Keratinocyte (primary cell): ENCODE measurements at regions not wholly inside any gene's neighbourhood (a gene's known extent, or its start where the extent isn't known, plus 50 kb on each side); places are given as distances from the start of the nearest gene placed in this dataset.

ENCODE experiments used
- DNase-seq: peaks from one replicate; pipeline ENCODE4 v3.0.0-alpha.2; 2011; ENCODE audit warnings: low read depth, missing footprints, low spot score
- FAIRE-seq: peaks from 2 replicates; lab custom pipeline; 2011; peaks lifted over from hg19 to GRCh38; lab: Jason Lieb, UNC
- H2AFZ ChIP-seq: 2 replicates; pipeline ENCODE4 v1.6.0; 2012; ENCODE audit warnings: low read length, control low read depth, inconsistent platforms; ENCODE audit not compliant: control insufficient read depth
- H3K27ac ChIP-seq: 2 replicates; pipeline ENCODE4 v1.5.1; 2011; ENCODE audit warnings: low read length; ENCODE audit not compliant: control insufficient read depth, insufficient read depth
- H3K27me3 ChIP-seq: 3 replicates; pipeline ENCODE4 v1.6.0; 2011; ENCODE audit warnings: low read length; ENCODE audit not compliant: control insufficient read depth, insufficient read depth; ENCODE audit errors: extremely low read depth
- H3K36me3 ChIP-seq, 2 experiments: 2 replicates in 1 of 2; 3 replicates in 1 of 2; pipeline ENCODE4 v1.5.1; 2011; ENCODE audit warnings: low read length in 2 of 2, mild to moderate bottlenecking in 1 of 2; ENCODE audit not compliant: control insufficient read depth in 2 of 2, insufficient read depth in 2 of 2; ENCODE audit errors: extremely low read depth in 1 of 2
- H3K4me1 ChIP-seq: 3 replicates; pipeline ENCODE4 v1.5.1; 2011; ENCODE audit warnings: low read length; ENCODE audit not compliant: control insufficient read depth, insufficient read depth; ENCODE audit errors: extremely low read depth
- H3K4me2 ChIP-seq: 3 replicates; pipeline ENCODE4 v1.6.0; 2011; ENCODE audit warnings: low read depth, low read length; ENCODE audit not compliant: control insufficient read depth, insufficient read depth; ENCODE audit errors: extremely low read depth
- H3K4me3 ChIP-seq, 3 experiments: fragments of 200-600 bp in 1 of 3; sonication (generic) in 1 of 3; 2 replicates in 2 of 3; 3 replicates in 1 of 3; pipeline ENCODE4 v1.5.1; 2011 to 2016; ENCODE audit warnings: low read length in 3 of 3, mild to moderate bottlenecking in 3 of 3, control low read depth in 2 of 3, inconsistent platforms in 1 of 3, low read depth in 1 of 3, mixed read lengths in 1 of 3, mixed run types in 1 of 3, moderate library complexity in 1 of 3; ENCODE audit not compliant: control insufficient read depth in 2 of 3, insufficient read depth in 2 of 3; ENCODE audit errors: extremely low read depth in 1 of 3
- H3K79me2 ChIP-seq: 2 replicates; pipeline ENCODE4 v1.6.0; 2012; ENCODE audit warnings: low read length; ENCODE audit not compliant: control insufficient read depth, insufficient read depth
- H3K9ac ChIP-seq: 3 replicates; pipeline ENCODE4 v1.6.0; 2011; ENCODE audit warnings: low read length; ENCODE audit not compliant: control insufficient read depth, insufficient read depth; ENCODE audit errors: extremely low read depth
- H3K9me1 ChIP-seq: 3 replicates; pipeline ENCODE4 v1.6.0; 2011; ENCODE audit warnings: low read length; ENCODE audit not compliant: control insufficient read depth, insufficient read depth; ENCODE audit errors: extremely low read depth
- H3K9me3 ChIP-seq: 2 replicates; pipeline ENCODE4 v1.5.1; 2012; ENCODE audit warnings: low read depth, low read length; ENCODE audit not compliant: control insufficient read depth
- H4K20me1 ChIP-seq: 3 replicates; pipeline ENCODE4 v1.6.0; 2011; ENCODE audit warnings: low read length; ENCODE audit not compliant: control insufficient read depth, insufficient read depth; ENCODE audit errors: extremely low read depth
- EZH2 ChIP-seq: IDR thresholded peaks from one replicate; pipeline ENCODE4 v1.6.1; 2012; ENCODE audit warnings: inconsistent platforms, mild to moderate bottlenecking, low read length, moderate library complexity
- dilution Hi-C: fragments of 300-500 bp; cut with MboI; formaldehyde crosslinking; loops from one replicate; pipeline ENCODE4 v1.7.0; 2020; ENCODE audit warnings: low sequenced_read_pairs; ENCODE audit not compliant: extremely low pct_ligation_motif_present
- TF ChIP-seq, protein P1 (sequence below), 3 experiments: IDR thresholded peaks in 1 of 3; conservative IDR thresholded peaks in 1 of 3; optimal IDR thresholded peaks in 1 of 3; 2 replicates in 2 of 3; 3 replicates in 1 of 3; pipeline versions ENCODE3 to v1.5.1; 2011; ENCODE audit warnings: low read length in 3 of 3, mild to moderate bottlenecking in 3 of 3, moderate library complexity in 2 of 3, control low read depth in 1 of 3, inconsistent platforms in 1 of 3; ENCODE audit not compliant: insufficient read depth in 2 of 3; ENCODE audit errors: extremely low read depth in 1 of 3

DNA sequence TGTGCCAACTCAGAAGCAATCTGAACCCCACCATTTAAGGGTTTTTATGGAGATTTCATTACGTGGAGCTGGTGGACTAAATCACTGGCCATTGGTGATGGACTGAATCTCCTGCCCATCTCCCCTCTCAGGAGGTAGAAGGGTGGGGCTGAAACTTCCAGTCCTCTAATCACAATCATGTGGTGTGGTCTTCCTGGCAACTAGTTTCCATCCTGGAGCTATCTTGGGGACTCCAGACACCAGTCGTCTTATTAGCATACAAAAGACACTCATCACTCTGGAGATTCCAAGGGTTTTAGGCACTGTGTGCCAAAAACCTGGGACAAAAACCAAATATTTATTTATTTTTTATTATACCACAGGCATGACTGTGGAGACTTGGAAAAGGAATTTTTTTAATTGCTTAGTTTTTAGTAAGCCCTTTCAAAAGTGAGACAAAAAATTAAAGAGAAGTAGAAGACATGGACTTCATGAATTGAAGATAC, 203.6 kb downstream of the WNT5A start:
- Histone ChIP-seq H3K9me3 (no peaks in the 10 kb centered on the region), H3K27me3 (no peaks in the 10 kb centered on the region), H4K20me1 (no peaks in the 10 kb centered on the region), H3K9ac (no peak overlapping the region), H3K4me3 (no peak overlapping the region), H3K79me2 (no peaks in the 10 kb centered on the region), H3K36me3 (no peaks in the 10 kb centered on the region), H3K27ac (no peak overlapping the region), H3K4me2 (no peak overlapping the region), H3K9me1 (no peaks in the 10 kb centered on the region), H3K4me1 (no peaks in the 10 kb centered on the region), H2AFZ (no peak overlapping the region)
- DNase-seq (no peak), FAIRE-seq (no peak)
- TF ChIP-seq, protein P1, sequence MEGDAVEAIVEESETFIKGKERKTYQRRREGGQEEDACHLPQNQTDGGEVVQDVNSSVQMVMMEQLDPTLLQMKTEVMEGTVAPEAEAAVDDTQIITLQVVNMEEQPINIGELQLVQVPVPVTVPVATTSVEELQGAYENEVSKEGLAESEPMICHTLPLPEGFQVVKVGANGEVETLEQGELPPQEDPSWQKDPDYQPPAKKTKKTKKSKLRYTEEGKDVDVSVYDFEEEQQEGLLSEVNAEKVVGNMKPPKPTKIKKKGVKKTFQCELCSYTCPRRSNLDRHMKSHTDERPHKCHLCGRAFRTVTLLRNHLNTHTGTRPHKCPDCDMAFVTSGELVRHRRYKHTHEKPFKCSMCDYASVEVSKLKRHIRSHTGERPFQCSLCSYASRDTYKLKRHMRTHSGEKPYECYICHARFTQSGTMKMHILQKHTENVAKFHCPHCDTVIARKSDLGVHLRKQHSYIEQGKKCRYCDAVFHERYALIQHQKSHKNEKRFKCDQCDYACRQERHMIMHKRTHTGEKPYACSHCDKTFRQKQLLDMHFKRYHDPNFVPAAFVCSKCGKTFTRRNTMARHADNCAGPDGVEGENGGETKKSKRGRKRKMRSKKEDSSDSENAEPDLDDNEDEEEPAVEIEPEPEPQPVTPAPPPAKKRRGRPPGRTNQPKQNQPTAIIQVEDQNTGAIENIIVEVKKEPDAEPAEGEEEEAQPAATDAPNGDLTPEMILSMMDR (optimal IDR thresholded peaks at IDR 0.05 in 1 of 3, IDR thresholded peaks at IDR 0.05 in 1 of 3, conservative IDR thresholded peaks at IDR 0.05 in 1 of 3; ENCODE audit: extremely low read depth in 1 of 3, insufficient read depth in 2 of 3, low read length in 3 of 3), result no peak
- TF ChIP-seq EZH2, result no peak
- dilution Hi-C loops, result no loop called here

DNA sequence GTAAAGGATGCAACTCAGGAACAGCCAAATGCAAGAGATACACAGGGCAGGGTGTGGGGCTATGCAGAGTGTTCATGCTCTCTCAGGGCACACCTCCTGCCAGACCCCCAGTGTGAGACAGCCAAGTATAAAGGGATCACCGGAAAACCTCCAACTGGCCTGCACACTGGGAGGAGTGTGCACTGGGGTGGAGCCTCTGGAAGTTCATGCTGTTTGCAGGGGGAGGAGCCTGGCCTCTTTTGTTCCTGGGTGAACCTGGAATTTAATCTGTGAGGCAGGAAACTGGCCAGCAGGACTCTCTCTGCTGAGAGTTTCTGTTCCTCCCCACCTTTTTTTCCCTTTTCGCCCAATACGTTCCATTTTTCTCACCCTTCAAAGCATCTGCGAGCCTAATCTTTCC, 204.1 kb downstream of the WNT5A start:
- no peak overlapping the region for H3K9ac ChIP-seq
- H3K27me3 ChIP-seq, result no peaks in the 10 kb centered on the region
- H3K9me1 ChIP-seq, result no peaks in the 10 kb centered on the region
- no peak for FAIRE-seq
- no peak overlapping the region for H3K27ac ChIP-seq
- no peak overlapping the region for H2AFZ ChIP-seq
- no peak overlapping the region for H3K4me3 ChIP-seq
- H4K20me1 ChIP-seq, result no peaks in the 10 kb centered on the region
- DNase-seq, result no peak
- H3K4me1 ChIP-seq, result no peaks in the 10 kb centered on the region
- dilution Hi-C loops, result no loop called here
- no peak for TF ChIP-seq EZH2
- TF ChIP-seq, protein P1 (optimal IDR thresholded peaks at IDR 0.05 in 1 of 3, IDR thresholded peaks at IDR 0.05 in 1 of 3, conservative IDR thresholded peaks at IDR 0.05 in 1 of 3; ENCODE audit: extremely low read depth in 1 of 3, insufficient read depth in 2 of 3, low read length in 3 of 3), result no peak
- no peaks in the 10 kb centered on the region for H3K36me3 ChIP-seq
- H3K9me3 ChIP-seq, result no peaks in the 10 kb centered on the region
- H3K4me2 ChIP-seq, result no peak overlapping the region
- H3K79me2 ChIP-seq, result no peaks in the 10 kb centered on the region
